B cell (primary cell): ENCODE measurements at regions not wholly inside any gene's neighbourhood (a gene's known extent, or its start where the extent isn't known, plus 50 kb on each side); places are given as distances from the start of the nearest gene placed in this dataset.

Source experiments
- EZH2 ChIP-seq: IDR thresholded peaks from 2 replicates; pipeline ENCODE4 v1.6.1; 2012; ENCODE audit warnings: borderline replicate concordance, low read depth, mild to moderate bottlenecking, moderate library complexity, low read length; ENCODE audit not compliant: insufficient read depth, poor library complexity, severe bottlenecking
- TF ChIP-seq, protein P1 (sequence below): fragments of 200-600 bp; IDR thresholded peaks from one replicate; pipeline ENCODE4 v1.8.0; 2022; ENCODE audit warnings: antibody characterized with exemption, mild to moderate bottlenecking

DNA sequence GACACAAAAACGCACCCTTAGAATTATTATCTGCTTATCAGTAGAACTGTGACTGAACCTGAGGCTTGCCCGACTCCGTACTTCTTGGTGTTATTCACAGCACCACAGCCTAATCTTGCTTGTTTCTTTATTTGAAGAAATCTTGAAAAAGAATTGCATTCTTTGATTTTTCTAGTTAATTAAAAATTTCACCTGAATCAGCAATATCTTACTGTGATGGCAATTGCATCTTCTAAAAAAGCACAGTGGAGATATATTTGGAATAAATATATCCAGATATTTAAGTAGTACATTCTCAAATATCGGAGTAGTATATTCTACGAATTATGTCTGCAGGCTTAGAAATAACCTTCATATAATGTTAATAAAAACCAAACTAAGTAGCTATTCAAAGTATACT, 90.1 kb upstream of the LYSMD4 start:
- TF ChIP-seq EZH2, result no peak
- TF ChIP-seq, protein P1, sequence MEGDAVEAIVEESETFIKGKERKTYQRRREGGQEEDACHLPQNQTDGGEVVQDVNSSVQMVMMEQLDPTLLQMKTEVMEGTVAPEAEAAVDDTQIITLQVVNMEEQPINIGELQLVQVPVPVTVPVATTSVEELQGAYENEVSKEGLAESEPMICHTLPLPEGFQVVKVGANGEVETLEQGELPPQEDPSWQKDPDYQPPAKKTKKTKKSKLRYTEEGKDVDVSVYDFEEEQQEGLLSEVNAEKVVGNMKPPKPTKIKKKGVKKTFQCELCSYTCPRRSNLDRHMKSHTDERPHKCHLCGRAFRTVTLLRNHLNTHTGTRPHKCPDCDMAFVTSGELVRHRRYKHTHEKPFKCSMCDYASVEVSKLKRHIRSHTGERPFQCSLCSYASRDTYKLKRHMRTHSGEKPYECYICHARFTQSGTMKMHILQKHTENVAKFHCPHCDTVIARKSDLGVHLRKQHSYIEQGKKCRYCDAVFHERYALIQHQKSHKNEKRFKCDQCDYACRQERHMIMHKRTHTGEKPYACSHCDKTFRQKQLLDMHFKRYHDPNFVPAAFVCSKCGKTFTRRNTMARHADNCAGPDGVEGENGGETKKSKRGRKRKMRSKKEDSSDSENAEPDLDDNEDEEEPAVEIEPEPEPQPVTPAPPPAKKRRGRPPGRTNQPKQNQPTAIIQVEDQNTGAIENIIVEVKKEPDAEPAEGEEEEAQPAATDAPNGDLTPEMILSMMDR, result no peak
